HepG2 (cell line): ENCODE measurements at regions not wholly inside any gene's neighbourhood (a gene's known extent, or its start where the extent isn't known, plus 50 kb on each side); places are given as distances from the start of the nearest gene placed in this dataset.

ENCODE experiments used
- HOXA5 ChIP-seq: sonication (generic); formaldehyde crosslinking; IDR thresholded peaks from 2 replicates; pipeline ENCODE4 v1.4.0; 2020; ENCODE audit warnings: missing genetic modification reagents
- HOXD1 ChIP-seq: sonication (generic); formaldehyde crosslinking; IDR thresholded peaks from 2 replicates; pipeline ENCODE4 v1.5.0; 2020; ENCODE audit warnings: missing genetic modification reagents
- MAFK ChIP-seq, 2 experiments: IDR thresholded peaks in 1 of 2; conservative IDR thresholded peaks in 1 of 2; 2 replicates each; pipeline ENCODE4 v1.6.1; 2011; ENCODE audit warnings: improper control_type of control experiment in 2 of 2, low read length in 2 of 2
- POLR2AphosphoS2 ChIP-seq: IDR thresholded peaks from 2 replicates; pipeline ENCODE4 v1.6.1; 2011; ENCODE audit warnings: low read depth, low read length, improper control_type of control experiment
- RFX1 ChIP-seq: fragments of 450-650 bp; IDR thresholded peaks from 2 replicates; pipeline ENCODE4 v1.6.1; 2017
- SMAD1 ChIP-seq: sonication (generic); formaldehyde crosslinking; IDR thresholded peaks from 2 replicates; pipeline ENCODE4 v1.4.0; 2020; ENCODE audit warnings: missing genetic modification reagents, low read depth, mild to moderate bottlenecking, borderline replicate concordance
- SP140L ChIP-seq: sonication (generic); formaldehyde crosslinking; IDR thresholded peaks from 2 replicates; pipeline ENCODE4 v1.4.0; 2020; ENCODE audit warnings: missing genetic modification reagents, borderline replicate concordance
- SRY ChIP-seq: sonication (generic); formaldehyde crosslinking; IDR thresholded peaks from 2 replicates; pipeline ENCODE4 v1.8.0; 2022; ENCODE audit warnings: mild to moderate bottlenecking, missing genetic modification reagents
- TCF7 ChIP-seq: sonication (generic); IDR thresholded peaks from 2 replicates; pipeline ENCODE4 v1.6.1; 2016; ENCODE audit warnings: antibody characterized with exemption, low read depth
- TGIF2 ChIP-seq: IDR thresholded peaks from 2 replicates; pipeline ENCODE4 v1.6.1; 2016; ENCODE audit warnings: control low read depth, missing compliant biosample characterization
- YY1 ChIP-seq: IDR thresholded peaks from 2 replicates; pipeline ENCODE4 v1.6.1; 2011; ENCODE audit warnings: low read length, low read depth, moderate library complexity, mild to moderate bottlenecking; ENCODE audit not compliant: insufficient read depth, insufficient replicate concordance
- ZMYM2 ChIP-seq: sonication (generic); formaldehyde crosslinking; IDR thresholded peaks from 2 replicates; pipeline ENCODE4 v1.8.0; 2022; ENCODE audit warnings: mild to moderate bottlenecking, missing genetic modification reagents
- ZNF224 ChIP-seq: sonication (generic); formaldehyde crosslinking; IDR thresholded peaks from 2 replicates; pipeline ENCODE4 v1.5.0; 2020; ENCODE audit warnings: mild to moderate bottlenecking, missing genetic modification reagents
- ZNF44 ChIP-seq: sonication (generic); formaldehyde crosslinking; IDR thresholded peaks from 2 replicates; pipeline ENCODE4 v1.5.1; 2020; ENCODE audit warnings: mild to moderate bottlenecking, missing genetic modification reagents
- ZNF557 ChIP-seq: sonication (generic); formaldehyde crosslinking; IDR thresholded peaks from 2 replicates; pipeline ENCODE4 v1.4.0; 2020; ENCODE audit warnings: missing genetic modification reagents
- ZNF878 ChIP-seq: sonication (generic); formaldehyde crosslinking; IDR thresholded peaks from 2 replicates; pipeline ENCODE4 v1.8.1; 2023; ENCODE audit warnings: mild to moderate bottlenecking, missing genetic modification reagents, moderate library complexity
- TF ChIP-seq, protein P1 (sequence below): sonication (generic); formaldehyde crosslinking; IDR thresholded peaks from 2 replicates; pipeline ENCODE4 v1.4.0; 2020; ENCODE audit warnings: missing genetic modification reagents, borderline replicate concordance
- TF ChIP-seq, protein P2 (sequence below): sonication (generic); formaldehyde crosslinking; conservative IDR thresholded peaks from 2 replicates; pipeline ENCODE4 v1.8.0; 2022; ENCODE audit warnings: mild to moderate bottlenecking, moderate library complexity, missing genetic modification reagents
- TF ChIP-seq, protein P3 (sequence below): IDR thresholded peaks from 2 replicates; pipeline ENCODE4 v1.6.1; 2016
- TF ChIP-seq, protein P4 (sequence below): IDR thresholded peaks from 2 replicates; pipeline ENCODE4 v1.6.1; 2016; ENCODE audit warnings: missing compliant biosample characterization, missing genetic modification reagents, borderline replicate concordance
- TF ChIP-seq, protein P5 (sequence below): IDR thresholded peaks from 2 replicates; pipeline ENCODE4 v1.6.1; 2012; ENCODE audit warnings: inconsistent platforms

DNA sequence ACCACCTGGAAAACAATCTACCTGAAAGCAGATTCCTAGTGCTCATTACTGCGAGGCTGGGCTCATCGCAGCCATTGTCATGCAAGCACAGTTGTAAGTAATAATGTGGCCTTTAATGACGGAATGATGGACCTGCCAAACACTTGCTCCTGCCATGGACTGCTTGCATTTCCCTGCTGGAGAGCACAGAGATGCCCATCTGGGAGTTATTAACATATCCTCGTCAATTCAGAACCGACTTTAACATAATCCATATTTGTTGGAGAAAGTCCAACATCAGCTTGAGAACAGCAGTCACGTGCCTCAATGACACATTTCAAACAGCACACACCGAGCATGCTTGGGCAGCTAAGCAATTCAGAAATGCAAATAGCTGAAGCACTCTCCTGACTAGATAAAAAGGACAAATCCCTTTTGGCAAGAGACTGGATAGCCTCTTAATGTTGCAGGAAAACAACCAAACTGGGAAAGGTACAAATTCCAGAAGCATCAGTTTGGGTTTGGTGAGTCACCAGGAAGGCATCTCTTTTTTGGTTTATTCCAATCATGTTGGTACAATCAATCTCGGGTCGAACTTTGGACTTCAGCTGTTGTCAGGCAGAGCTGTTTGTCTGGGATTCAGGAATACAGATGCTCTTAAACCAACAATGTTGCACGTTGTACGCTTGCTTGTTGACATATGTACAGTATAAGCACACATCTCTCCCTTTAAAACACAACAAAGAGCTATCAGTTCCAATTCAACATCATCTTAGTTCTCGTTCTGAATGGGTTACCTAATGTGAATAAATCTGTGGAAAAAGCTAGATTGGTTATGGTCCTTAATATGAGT lies 395.8 kb downstream of the LNPK start (continued):
- TF ChIP-seq, protein P1, sequence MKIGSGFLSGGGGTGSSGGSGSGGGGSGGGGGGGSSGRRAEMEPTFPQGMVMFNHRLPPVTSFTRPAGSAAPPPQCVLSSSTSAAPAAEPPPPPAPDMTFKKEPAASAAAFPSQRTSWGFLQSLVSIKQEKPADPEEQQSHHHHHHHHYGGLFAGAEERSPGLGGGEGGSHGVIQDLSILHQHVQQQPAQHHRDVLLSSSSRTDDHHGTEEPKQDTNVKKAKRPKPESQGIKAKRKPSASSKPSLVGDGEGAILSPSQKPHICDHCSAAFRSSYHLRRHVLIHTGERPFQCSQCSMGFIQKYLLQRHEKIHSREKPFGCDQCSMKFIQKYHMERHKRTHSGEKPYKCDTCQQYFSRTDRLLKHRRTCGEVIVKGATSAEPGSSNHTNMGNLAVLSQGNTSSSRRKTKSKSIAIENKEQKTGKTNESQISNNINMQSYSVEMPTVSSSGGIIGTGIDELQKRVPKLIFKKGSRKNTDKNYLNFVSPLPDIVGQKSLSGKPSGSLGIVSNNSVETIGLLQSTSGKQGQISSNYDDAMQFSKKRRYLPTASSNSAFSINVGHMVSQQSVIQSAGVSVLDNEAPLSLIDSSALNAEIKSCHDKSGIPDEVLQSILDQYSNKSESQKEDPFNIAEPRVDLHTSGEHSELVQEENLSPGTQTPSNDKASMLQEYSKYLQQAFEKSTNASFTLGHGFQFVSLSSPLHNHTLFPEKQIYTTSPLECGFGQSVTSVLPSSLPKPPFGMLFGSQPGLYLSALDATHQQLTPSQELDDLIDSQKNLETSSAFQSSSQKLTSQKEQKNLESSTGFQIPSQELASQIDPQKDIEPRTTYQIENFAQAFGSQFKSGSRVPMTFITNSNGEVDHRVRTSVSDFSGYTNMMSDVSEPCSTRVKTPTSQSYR (CRISPR knock-in tag) = no peak; the same call in 1 of the 2 replicates
- TF ChIP-seq HOXD1 (CRISPR knock-in tag) (peak; percentile 65; the same call in 1 of the 2 replicates), SMAD1 (CRISPR knock-in tag) (no peak), ZNF224 (0 out of 2 replicates have a peak, but pooled peaks have one; percentile 20), TCF7 (peak; percentile 70), ZNF878 (CRISPR knock-in tag) (peak; percentile 85; the same call in 1 of the 2 replicates), ZNF557 (CRISPR knock-in tag) (0 out of 2 replicates have a peak, but pooled peaks have one; percentile 59), TGIF2 (CRISPR knock-in tag) (peak; percentile 86), MAFK (conservative IDR thresholded peaks at IDR 0.05 in 1 of 2, IDR thresholded peaks at IDR 0.05 in 1 of 2; ENCODE audit: low read length in 2 of 2) (0 out of 4 replicates have a peak, but pooled peaks of 1 of the 2 experiments have one; percentile 5), SRY (no peak; the same call in 1 of the 2 replicates), HOXA5 (CRISPR knock-in tag) (peak; percentile 67), YY1 (peak; percentile 17), RFX1 (peak; percentile 29; the same call in 1 of the 2 replicates), POLR2AphosphoS2 (no peak), ZNF44 (no peak), ZMYM2 (peak; percentile 67; the same call in 1 of the 2 replicates), SP140L (no peak)
- TF ChIP-seq, protein P2, sequence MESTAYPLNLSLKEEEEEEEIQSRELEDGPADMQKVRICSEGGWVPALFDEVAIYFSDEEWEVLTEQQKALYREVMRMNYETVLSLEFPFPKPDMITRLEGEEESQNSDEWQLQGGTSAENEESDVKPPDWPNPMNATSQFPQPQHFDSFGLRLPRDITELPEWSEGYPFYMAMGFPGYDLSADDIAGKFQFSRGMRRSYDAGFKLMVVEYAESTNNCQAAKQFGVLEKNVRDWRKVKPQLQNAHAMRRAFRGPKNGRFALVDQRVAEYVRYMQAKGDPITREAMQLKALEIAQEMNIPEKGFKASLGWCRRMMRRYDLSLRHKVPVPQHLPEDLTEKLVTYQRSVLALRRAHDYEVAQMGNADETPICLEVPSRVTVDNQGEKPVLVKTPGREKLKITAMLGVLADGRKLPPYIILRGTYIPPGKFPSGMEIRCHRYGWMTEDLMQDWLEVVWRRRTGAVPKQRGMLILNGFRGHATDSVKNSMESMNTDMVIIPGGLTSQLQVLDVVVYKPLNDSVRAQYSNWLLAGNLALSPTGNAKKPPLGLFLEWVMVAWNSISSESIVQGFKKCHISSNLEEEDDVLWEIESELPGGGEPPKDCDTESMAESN (CRISPR knock-in tag) = peak; percentile 59; the same call in 1 of the 2 replicates
- TF ChIP-seq, protein P3, sequence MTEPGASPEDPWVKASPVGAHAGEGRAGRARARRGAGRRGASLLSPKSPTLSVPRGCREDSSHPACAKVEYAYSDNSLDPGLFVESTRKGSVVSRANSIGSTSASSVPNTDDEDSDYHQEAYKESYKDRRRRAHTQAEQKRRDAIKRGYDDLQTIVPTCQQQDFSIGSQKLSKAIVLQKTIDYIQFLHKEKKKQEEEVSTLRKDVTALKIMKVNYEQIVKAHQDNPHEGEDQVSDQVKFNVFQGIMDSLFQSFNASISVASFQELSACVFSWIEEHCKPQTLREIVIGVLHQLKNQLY (CRISPR knock-in tag) = peak; percentile 93
- TF ChIP-seq, protein P4, sequence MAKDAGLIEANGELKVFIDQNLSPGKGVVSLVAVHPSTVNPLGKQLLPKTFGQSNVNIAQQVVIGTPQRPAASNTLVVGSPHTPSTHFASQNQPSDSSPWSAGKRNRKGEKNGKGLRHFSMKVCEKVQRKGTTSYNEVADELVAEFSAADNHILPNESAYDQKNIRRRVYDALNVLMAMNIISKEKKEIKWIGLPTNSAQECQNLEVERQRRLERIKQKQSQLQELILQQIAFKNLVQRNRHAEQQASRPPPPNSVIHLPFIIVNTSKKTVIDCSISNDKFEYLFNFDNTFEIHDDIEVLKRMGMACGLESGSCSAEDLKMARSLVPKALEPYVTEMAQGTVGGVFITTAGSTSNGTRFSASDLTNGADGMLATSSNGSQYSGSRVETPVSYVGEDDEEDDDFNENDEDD (CRISPR knock-in tag) = no peak
- TF ChIP-seq, protein P5, sequence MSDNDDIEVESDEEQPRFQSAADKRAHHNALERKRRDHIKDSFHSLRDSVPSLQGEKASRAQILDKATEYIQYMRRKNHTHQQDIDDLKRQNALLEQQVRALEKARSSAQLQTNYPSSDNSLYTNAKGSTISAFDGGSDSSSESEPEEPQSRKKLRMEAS = peak; percentile 68
